H54 (cell line): ENCODE measurements at regions not wholly inside any gene's neighbourhood (a gene's known extent, or its start where the extent isn't known, plus 50 kb on each side); places are given as distances from the start of the nearest gene placed in this dataset.

Experiments
- DNase-seq: peaks from one replicate; pipeline ENCODE4 v3.0.0; 2011; ENCODE audit warnings: low spot score, mixed read lengths; ENCODE audit not compliant: insufficient read length
- FAIRE-seq: peaks from 3 replicates; lab custom pipeline; 2011; peaks lifted over from hg19 to GRCh38; lab: Jason Lieb, UNC
- POLR2A ChIP-seq: IDR thresholded peaks from 2 replicates; pipeline ENCODE4 v1.6.1; 2011; ENCODE audit warnings: low read depth, mild to moderate bottlenecking, low read length

DNA sequence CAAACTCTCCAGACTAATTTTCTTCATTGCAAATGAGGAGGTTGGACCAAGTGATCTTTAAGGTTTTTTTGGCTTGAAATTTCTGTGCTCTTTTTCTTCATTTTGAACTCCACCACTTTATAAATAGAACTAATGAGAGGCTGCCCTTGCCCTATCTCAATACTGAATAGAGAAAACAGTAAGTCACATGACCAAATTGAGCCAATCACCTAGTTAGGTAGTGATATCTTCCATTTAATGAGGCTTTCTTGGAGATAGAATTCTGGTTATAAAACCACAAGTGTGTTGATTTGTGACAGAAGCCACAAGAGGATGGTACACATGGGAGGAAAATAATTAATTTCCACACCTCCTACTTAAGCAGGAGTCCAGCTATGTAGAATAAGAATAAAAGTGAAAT, 263.4 kb upstream of the SNX7 start:
- no peak for FAIRE-seq

DNA sequence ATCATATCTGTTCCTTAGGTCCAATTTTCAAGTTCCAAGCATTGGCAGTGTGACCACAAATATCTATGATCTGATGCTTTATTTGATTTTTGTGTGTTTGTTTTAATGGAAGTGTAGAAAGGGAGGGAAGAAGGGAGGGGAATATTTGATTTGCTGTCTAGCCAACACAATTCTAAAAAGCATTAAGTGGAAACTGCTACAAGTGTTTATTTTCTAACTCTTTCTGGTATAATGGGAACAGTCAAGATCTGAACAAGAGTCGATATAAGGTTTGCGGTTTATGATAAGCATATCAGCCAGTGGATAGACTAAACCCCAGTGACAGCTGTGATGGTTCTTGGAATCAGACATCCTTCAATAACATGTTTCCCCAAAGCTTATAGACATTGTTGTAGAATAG, 267.8 kb upstream of the SNX7 start:
- DNase-seq: no peak
- no peak for TF ChIP-seq POLR2A
- no peak for FAIRE-seq

More for the DNA sequence above, 263.4 kb upstream of the SNX7 start:
- no peak for TF ChIP-seq POLR2A
- no peak for DNase-seq

DNA sequence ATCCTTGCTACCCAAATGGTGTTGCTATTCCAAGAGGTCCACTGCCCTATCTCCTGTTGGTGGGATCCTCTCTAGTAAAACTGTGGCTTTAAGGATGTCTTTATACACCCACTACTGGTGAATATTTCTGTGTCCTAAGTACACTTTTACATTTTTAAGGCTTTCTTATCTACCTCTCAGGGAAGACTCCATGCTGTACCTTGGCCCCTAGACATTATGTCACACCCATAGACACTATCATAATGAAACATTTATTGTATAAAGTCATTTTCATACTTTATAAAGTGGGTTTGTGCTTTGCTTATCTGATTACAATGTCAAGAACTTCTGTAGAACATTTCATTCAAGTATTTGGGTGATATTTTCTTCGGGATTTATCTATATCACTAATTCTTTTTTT, 270.3 kb upstream of the SNX7 start:
- FAIRE-seq (no peak), DNase-seq (no peak)
- TF ChIP-seq POLR2A: no peak

DNA sequence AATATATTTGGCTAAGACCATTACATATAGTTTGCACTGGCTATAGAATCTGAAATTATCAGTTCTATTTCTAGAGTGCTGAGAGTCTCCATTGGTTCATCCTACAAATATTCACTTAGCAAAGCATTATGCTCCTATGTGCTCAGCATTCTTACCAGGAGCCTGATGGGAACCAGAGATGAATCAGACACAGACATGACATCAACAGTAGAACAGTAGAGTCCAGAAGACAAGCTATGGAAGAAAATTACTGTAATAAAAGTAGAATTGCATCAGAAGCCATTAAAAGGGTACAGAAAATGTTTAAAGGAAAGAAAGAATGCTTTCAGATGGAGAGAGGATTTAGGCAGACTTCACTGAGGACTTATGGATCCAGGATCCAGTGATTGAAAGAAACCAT, 271.7 kb upstream of the SNX7 start:
- peak; percentile 85 for FAIRE-seq
- no peak for TF ChIP-seq POLR2A
- DNase-seq: no peak

DNA sequence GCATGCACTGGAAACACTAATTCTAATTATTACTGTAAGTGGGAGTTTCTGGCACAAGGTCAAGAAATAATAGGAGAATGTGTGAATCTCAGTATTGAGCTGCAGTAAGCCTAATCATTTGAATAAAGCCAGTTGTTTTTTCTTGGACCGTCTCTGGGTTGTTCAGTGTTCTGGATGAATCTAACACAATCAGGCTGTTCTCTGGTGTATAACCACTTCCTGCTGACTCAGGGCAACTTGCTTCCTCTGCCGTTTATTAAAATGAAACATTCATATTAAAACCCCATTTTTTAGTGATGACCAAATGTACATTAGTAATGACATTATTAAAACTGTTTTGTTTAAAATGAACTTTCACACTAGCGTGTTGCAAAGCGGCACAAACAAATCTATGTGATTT, 273.1 kb upstream of the SNX7 start:
- FAIRE-seq: peak; percentile 95
- no peak for TF ChIP-seq POLR2A
- DNase-seq: peak; percentile 15

DNA sequence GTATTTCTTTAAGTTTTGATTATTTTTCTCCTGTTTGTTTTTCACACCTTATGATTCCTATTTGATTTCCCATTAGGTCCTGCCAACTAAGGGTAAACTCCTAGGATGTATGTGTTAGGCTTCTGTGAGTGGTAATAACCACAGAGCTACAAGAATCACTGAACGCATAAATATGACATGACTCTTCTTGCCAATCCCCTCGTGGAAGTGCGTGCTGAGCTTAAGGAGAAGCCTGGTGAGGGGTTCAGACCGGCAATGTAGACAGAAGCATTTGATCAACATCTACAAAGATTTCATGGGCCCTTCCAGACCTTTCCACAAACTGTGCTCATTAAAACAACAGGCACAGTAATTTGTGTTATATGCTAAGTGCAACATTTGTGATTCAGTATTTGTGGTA, 273.8 kb upstream of the SNX7 start:
- FAIRE-seq: peak; percentile 27
- no peak for DNase-seq

DNA sequence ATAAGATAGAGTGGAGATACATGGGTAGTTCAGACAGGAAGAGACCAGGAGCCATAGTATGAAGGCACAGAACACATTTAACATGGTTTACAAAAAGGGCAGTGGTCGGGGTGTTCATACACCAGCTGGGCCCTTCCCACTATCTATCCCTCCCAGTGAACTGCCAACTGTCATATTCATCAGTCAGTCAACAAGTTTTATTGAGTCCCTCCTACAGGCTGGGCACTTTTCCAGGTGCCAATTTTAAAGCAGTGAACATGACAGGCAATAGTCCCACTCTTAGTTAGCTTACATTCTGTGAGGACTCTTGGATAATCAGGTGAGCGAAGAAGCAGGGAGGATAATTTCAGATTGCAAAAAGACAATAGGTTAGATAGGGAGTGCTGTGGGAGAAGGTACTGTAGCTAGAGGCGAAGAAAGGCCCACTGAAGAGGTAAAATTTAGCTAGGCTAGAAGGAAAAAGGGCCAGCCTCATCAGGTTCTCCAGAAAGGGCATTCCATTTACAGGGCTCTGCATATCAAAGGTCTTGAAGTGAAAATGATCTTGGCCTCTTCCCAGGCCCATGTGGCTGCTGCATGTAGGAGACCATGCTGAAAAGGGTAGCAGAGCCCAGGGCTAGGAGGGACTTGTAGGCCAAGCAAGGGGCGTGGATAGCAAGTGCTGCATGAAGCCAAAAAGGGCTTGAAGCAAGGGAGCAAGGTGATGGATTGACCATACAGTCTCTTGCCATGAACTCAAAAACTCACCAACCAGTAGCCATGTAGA, 274.7 kb upstream of the SNX7 start:
- DNase-seq: no peak
- FAIRE-seq: peak; percentile 50
- no peak for TF ChIP-seq POLR2A

More for the DNA sequence above, 273.8 kb upstream of the SNX7 start:
- TF ChIP-seq POLR2A: no peak

DNA sequence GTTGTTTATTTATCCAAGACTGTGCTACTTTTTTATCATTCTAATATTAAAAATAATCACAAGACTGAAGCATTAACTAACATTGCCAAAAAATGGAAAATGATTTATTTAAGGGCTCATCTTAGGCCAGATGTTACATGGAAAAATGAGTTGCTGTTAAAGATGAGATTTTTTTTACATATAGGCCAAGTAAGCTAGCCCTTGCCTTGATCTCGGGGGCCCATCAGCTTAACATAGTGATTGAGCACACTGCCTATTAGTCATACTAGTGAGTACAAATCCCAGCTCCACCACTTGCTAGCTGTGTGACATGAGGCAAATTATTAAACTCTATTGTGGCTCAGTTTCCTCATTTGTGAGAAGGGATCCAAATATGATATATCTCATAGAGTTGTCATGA, 275.9 kb upstream of the SNX7 start:
- DNase-seq: no peak
- no peak for TF ChIP-seq POLR2A
- FAIRE-seq: peak; percentile 80

DNA sequence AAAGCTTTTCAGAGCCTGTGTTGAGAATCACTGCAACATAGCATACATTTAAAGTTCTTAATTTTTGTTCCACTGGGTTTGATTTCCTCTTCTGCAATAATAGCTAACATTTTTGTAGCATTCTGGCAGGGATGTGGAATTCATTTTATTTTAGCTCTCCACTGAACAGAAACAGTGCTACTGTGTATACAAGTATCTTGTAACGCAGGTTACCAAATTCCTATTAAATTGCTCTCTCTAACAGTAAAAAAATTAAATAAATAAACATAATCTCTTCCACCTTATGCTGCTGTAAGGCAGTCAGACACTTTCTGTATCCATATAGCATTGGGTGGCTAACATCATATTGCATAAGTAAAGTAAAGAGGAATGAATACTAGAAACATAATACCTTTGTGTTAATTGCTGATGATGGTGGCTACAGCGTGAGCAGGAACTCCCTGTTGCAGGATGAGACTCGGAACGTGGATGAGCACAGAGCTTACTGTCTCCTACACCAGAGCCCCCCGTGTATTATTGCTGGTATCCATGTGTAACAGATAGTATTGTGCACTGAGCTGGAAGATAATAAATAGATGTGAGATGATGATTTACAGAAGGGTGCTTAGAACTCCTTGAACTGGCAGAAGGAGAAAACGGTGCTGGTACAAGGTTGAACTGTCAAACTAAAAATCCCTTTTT, 276.9 kb upstream of the SNX7 start:
- DNase-seq (no peak), FAIRE-seq (no peak)
- TF ChIP-seq POLR2A: no peak

DNA sequence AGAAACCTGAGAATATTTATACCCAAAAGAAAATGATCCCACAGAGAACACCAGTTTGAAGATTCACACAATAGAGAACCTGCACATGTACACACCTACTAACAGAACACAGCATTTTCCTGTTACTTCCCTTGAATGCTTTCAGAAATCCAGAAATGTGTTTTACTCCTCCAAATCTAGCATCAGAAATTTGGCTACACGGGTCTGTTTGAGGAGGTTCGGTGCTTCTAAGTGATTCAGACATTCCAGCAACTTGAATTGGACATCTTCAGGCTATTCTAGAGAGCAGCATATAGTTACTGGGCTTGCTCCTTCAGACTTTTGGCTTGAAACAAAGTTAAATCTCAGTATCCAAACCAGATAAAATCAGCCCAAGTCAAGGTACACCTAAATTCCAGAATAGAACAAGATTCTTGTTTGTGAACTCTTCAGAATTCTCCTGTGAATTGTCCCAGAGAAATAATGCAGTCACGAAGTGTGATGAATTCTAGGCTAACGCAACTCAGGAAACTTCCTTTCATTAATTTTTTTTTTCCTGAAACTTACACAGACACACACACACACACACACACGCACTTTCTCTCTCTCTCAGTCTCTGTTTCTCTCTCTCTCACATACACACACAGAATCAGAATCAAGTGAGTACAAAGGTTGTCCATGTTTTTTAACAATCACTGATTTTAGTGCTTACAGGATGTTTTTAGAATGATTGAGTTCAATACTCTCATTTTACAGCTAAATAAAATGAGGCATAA, 278.4 kb upstream of the SNX7 start:
- peak; percentile 66 for FAIRE-seq
- no peak for TF ChIP-seq POLR2A
- DNase-seq: no peak

DNA sequence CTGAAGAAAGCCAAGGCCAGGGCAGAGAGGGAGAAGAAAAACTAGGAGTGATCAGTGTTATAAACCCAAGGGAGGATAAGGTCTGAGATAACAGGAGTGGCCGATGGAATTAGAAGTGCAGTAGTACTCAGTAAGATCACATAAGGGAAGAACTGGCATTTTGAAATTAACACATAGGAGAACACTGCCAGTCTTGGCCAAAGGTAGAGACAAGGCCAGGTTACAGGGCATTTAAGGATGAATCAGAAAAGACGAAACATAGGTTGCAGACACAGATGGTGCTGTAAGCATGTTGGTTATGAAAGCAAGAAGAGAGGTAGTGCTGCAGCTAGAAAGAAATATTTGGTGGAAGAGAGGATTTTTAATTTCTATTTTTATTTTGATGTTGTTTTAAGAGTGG, 278.9 kb upstream of the SNX7 start:
- TF ChIP-seq POLR2A: no peak
- FAIRE-seq: peak; percentile 15
- DNase-seq: no peak

DNA sequence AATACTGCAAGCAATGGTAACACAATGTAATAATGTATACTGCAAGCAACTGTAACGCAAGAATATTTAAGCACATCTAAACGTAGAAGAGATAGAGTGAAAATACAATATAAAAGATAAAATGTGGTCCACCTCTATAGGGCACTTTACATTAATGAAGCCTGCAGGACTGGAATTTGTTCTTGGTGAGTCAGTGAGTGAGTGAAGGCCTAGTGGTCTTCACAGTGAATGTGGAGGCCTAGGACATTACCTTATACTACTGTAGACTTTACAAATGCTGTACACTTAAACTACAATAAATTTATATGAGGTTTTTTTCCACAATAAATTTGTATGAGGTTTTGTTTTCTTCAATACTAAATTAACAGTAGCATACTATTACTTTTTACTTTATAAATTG, 287.4 kb upstream of the SNX7 start:
- TF ChIP-seq POLR2A: no peak
- FAIRE-seq: no peak
- no peak for DNase-seq

DNA sequence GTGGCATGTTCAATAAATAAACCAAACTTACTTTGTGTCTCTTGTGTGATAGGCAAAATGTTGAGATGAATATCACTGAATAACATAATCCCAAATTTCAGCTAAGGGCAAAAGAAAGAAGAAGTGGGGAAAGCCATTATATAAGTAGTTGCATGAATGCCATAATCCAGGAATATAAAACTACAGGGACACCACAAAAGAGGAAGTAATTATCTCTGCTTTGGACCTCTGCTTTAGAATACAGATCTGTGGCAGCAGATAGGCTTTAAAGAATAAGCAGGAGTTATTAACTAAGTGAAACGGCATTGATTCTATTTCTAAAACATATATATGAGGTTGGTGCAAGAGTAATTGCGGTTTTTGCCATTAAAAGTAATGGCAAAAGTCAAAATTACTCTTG, 288.5 kb upstream of the SNX7 start:
- no peak for DNase-seq
- no peak for TF ChIP-seq POLR2A
- FAIRE-seq: no peak

DNA sequence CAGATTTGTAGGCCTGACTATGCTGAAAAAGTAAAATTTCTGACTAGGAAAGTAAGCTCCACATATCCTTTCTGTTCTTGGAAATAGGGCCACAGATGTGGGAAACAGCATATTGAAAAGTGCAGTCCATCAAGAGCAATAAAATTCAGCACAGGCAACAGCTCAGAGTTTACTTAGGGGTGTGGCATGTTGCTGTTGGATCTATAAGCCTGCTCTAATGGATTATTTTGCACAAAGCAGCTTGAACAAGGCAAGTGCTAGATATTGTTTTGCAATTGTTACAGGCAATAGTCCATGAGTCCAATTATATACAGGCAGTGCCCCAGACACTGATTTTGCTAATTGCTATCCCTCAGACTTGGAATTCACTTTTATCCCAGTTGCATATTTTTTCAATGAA, 289.8 kb upstream of the SNX7 start:
- DNase-seq: no peak
- no peak for FAIRE-seq
- TF ChIP-seq POLR2A: no peak
